Panc1 (cell line): ENCODE measurements at regions not wholly inside any gene's neighbourhood (a gene's known extent, or its start where the extent isn't known, plus 50 kb on each side); places are given as distances from the start of the nearest gene placed in this dataset.

Experiments used
- ATAC-seq: fragments of 200-7000 bp; cut with Tn5 transposase; 2 replicates; pipeline ENCODE4 v1.9.1; 2020; ENCODE audit warnings: mild to moderate bottlenecking, moderate library complexity
- BruUV-seq: library from RNA; stranded (reverse); fragments of 400-500 nt; replicated peaks from 2 replicates; lab custom pipeline; 2021; lab: Mats Ljungman, UMichigan
- CTCF ChIA-PET: fragments of 300-600 bp; sonication (Branson Sonifier 250); formaldehyde crosslinking; loops from one replicate; lab custom pipeline; 2022; ENCODE audit warnings: antibody characterized with exemption; lab: Charles Lee
- POLR2A ChIA-PET: fragments of 300-600 bp; sonication (Branson Sonifier 250); formaldehyde crosslinking; loops from one replicate; lab custom pipeline; 2022; ENCODE audit warnings: antibody characterized with exemption; lab: Charles Lee
- DNase-seq: peaks from one replicate; pipeline ENCODE4 v3.0.0-alpha.2; 2010; ENCODE audit warnings: low read depth, low spot score
- H3K27ac ChIP-seq: 2 replicates; pipeline ENCODE4 v1.5.1; 2011; ENCODE audit warnings: mild to moderate bottlenecking, low read length, inconsistent platforms
- H3K27me3 ChIP-seq: fragments of 200-500 bp; sonication (Bioruptor generic); 2 replicates; pipeline ENCODE4 v1.6.0; 2014; ENCODE audit warnings: low read length, inconsistent platforms; ENCODE audit not compliant: control insufficient read depth, insufficient read depth
- H3K36me3 ChIP-seq: fragments of 200-500 bp; sonication (Bioruptor generic); 2 replicates; pipeline ENCODE4 v1.5.1; 2014; ENCODE audit warnings: inconsistent platforms, mild to moderate bottlenecking, low read length, moderate library complexity; ENCODE audit not compliant: control insufficient read depth, insufficient read depth
- H3K4me1 ChIP-seq: 2 replicates; pipeline ENCODE4 v1.5.1; 2011; ENCODE audit warnings: inconsistent platforms, mild to moderate bottlenecking, low read length, moderate library complexity; ENCODE audit not compliant: control insufficient read depth, insufficient read depth
- H3K4me3 ChIP-seq, 2 experiments: 2 replicates each; pipeline ENCODE4 v1.5.1; 2011 to 2012; ENCODE audit warnings: low read depth in 2 of 2, low read length in 2 of 2, mild to moderate bottlenecking in 2 of 2, inconsistent platforms in 1 of 2, moderate library complexity in 1 of 2
- H3K9me3 ChIP-seq: fragments of 200-500 bp; sonication (Bioruptor generic); 2 replicates; pipeline ENCODE4 v1.5.1; 2014; ENCODE audit warnings: low read depth, mild to moderate bottlenecking, inconsistent platforms, low read length, moderate library complexity; ENCODE audit not compliant: control insufficient read depth, insufficient read depth
- CTCF ChIP-seq: fragments of 450-650 bp; IDR thresholded peaks from 2 replicates; pipeline ENCODE4 v1.5.1; 2017; ENCODE audit warnings: mild to moderate bottlenecking
- POLR2AphosphoS5 ChIP-seq: IDR thresholded peaks from 2 replicates; pipeline ENCODE4 v1.6.1; 2012; ENCODE audit warnings: mild to moderate bottlenecking, low read depth, low read length, moderate library complexity
- REST ChIP-seq, 2 experiments: IDR thresholded peaks; 2 replicates each; pipeline ENCODE4 v1.6.1; 2011 to 2012; ENCODE audit warnings: low read depth in 2 of 2, control low read depth in 1 of 2, low read length in 1 of 2, mild to moderate bottlenecking in 1 of 2, moderate library complexity in 1 of 2; ENCODE audit not compliant: insufficient read depth in 1 of 2
- SIN3A ChIP-seq: IDR thresholded peaks from 2 replicates; pipeline ENCODE4 v1.6.1; 2012; ENCODE audit warnings: low read depth, mild to moderate bottlenecking, low read length, moderate library complexity, borderline replicate concordance; ENCODE audit not compliant: insufficient read depth
- TCF7L2 ChIP-seq: IDR thresholded peaks from 2 replicates; pipeline ENCODE4 v1.6.1; 2011; ENCODE audit warnings: mild to moderate bottlenecking, low read depth, low read length, inconsistent platforms
- in situ Hi-C: cut with HindIII; loops from 2 replicates; pipeline ENCODE4 v1.10.0; 2016; ENCODE audit warnings: low sequenced_read_pairs, low pct_unique_long_range_greater_than_20kb
- intact Hi-C: fragments of 100-400 bp; cut with micrococcal nuclease; formaldehyde crosslinking; loops from one replicate; pipeline ENCODE4 v1.10.0; 2022; ENCODE audit not compliant: unreplicated experiment

GRCh38 chr18:78735131-78736014 lies 244.2 kb upstream of the SALL3 start:
- CTCF ChIA-PET: no interaction called here
- H3K4me1 ChIP-seq: no peaks in the 10 kb centered on the region
- H3K9me3 ChIP-seq: no peaks in the 10 kb centered on the region

More at GRCh38 chr18:78735131-78736014, 244.2 kb upstream of the SALL3 start:
- ATAC-seq (no peak), DNase-seq (no peak)
- POLR2A ChIA-PET: no interaction called here
- Histone ChIP-seq H3K27me3 (peaks cover 5% of the 10 kb centered on the region; the same call in 1 of the 2 replicates), H3K36me3 (no peaks in the 10 kb centered on the region), H3K4me3 (no peak overlapping the region), H3K27ac (no peak overlapping the region)
- TF ChIP-seq REST (IDR thresholded peaks at IDR 0.05; ENCODE audit: insufficient read depth in 1 of 2, low read depth in 2 of 2, low read length in 1 of 2) (no peak), CTCF (no peak), TCF7L2 (no peak), POLR2AphosphoS5 (no peak), SIN3A (no peak)
- BruUV-seq: no TSS peak
- in situ Hi-C loops: no loop called here
- intact Hi-C loops: no loop called here
